Umbilical cord (tissue), 1 donor: ENCODE measurements at regions not wholly inside any gene's neighbourhood (a gene's known extent, or its start where the extent isn't known, plus 50 kb on each side); places are given as distances from the start of the nearest gene placed in this dataset.

Experiments
- DNase-seq: peaks from one replicate; pipeline ENCODE4 v3.0.0-alpha.2; 2015; ENCODE audit warnings: low spot score

GRCh38 chr4:167652267-167652666 is 418.0 kb upstream of the SPOCK3 start:
- no peak for DNase-seq

GRCh38 chr4:167688660-167689142 is 403.6 kb upstream of the ANXA10 start:
- DNase-seq, result no peak

- DNase-seq, result peak; percentile 60
These were observed 389.9 kb upstream of the ANXA10 start for GRCh38 chr4:167702391-167702790.

DNA sequence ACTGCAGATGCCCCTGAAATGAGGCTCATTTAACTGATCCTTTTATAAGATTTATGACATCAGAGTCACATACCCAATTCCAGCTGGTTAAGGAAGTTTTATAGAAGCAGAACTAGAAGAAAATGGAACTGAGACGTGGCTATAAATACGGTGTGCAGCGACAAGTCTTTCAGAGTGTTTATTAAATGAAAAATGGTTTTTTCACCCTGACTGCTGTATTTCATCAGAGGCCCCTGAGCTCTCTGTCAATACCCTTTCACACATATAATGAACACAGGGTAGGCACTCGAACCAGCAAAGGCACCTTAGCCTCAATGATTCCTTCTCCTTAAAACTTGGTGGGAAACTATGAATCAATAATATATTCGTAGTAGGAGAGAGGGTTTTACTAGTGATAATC is 380.8 kb upstream of the ANXA10 start:
- no peak for DNase-seq

GRCh38 chr4:167713756-167714155 is 378.6 kb upstream of the ANXA10 start:
- DNase-seq, result no peak

DNA sequence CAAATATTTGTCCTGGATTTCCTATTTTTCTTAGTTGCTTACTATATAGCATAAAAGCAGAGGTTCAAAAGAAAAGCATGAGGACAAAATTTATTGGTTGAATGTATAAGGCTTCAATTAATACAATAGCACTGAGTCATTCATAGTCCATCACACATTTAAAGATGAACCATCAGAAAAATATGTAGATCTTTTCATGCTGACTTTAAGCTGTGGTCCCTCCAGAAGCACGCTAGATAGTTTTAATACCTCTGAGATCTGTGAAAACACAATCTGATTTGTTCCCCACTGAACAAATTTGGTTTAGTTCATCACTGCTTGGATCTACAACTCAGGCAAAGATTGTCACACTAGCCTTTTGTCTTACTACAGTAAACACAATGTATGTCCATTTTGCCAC is 377.2 kb upstream of the ANXA10 start:
- DNase-seq, result no peak

DNA sequence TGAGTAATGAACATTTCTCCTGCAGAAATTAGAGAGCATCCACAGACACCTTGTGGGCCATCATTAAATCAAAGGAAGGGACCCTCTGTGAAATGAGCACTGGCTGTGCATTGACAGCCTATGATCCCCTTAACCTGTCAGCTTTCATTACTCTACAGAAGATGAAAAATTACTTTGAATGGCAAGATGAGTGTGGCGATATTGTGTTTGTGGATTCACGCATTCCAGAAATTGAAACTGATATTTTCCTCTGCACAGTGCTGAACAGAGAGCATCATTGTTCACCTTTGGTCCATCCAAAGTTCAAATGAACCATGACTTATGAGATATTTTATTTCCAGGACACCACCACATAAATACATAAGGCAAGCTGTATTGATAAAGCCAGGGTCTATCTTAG is 374.8 kb upstream of the ANXA10 start:
- no peak for DNase-seq

DNA sequence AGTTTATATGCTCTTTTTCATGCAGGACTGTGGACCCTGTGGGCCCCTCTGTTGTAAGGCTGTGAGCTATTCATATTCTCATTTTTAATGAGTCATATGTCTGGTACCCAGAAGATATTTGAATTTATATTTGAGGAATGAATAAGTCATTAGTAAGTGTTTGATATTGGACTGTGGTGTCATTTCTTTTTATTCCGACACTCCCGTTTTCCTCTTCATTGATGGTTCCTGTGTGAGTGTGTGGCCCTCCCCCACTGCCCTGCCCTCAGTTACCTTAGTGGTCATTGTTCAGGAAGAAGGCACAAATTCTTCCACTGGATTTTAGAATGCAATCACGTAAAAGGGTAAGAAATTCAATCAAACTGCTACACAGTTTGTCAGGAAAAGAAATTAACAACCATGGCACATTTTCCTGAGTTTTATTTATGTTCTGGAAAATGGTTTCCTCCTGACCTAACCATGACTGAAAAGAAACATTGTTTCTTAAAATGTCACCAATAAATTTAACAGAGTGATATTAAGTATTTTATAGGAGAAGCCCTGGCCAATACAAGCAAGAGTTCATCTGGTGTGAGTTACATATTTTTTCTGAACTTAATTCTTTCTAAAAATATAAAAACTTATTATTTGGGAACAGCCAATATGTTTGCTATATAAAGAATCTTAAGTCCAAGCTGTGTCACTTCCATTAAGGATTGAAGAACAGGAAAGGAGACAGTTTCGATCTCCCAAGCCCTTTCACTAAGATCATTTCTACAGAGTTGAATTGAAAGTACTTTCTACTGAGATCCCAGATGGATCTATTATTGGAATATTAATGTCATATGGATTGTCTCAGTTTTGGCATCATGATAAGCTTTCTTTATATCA is 370.5 kb upstream of the ANXA10 start:
- peak; percentile 9 for DNase-seq

DNA sequence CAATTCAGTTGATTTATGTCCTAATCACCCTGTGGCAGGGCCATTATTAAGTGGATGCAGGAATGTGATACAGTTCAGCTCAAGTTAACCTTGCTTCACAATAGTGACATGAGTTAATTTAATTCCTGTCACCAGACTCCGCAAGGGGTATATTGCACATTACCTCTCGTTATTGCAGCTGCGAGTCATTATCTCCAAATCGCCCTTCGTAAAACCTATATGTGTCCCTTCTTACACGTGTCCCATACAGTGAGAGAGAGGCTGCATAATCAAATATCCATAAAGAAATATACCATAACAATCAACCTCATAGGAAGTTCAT is 369.9 kb upstream of the ANXA10 start:
- DNase-seq, result no peak

DNA sequence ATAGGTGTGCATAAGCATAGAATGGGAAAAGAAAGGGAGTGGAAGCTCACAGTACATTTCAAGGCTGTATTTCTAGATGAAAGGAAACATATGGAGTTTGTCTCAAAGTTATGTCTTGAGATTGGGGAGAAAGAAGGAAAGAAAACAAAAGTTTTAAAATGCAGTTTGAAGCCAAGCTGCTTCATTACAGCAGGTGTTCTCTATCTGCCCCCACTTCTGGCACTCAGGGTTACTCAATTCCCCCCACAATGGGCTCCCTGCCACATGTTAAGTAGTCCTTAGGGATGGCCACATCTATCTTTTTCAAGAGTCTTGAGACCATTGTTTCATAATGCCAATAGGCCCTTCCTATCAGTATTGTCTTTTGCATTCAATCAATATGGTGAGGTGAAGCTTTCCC is 367.4 kb upstream of the ANXA10 start:
- no peak for DNase-seq

GRCh38 chr4:167730769-167731168 is 361.6 kb upstream of the ANXA10 start:
- DNase-seq, result no peak

DNA sequence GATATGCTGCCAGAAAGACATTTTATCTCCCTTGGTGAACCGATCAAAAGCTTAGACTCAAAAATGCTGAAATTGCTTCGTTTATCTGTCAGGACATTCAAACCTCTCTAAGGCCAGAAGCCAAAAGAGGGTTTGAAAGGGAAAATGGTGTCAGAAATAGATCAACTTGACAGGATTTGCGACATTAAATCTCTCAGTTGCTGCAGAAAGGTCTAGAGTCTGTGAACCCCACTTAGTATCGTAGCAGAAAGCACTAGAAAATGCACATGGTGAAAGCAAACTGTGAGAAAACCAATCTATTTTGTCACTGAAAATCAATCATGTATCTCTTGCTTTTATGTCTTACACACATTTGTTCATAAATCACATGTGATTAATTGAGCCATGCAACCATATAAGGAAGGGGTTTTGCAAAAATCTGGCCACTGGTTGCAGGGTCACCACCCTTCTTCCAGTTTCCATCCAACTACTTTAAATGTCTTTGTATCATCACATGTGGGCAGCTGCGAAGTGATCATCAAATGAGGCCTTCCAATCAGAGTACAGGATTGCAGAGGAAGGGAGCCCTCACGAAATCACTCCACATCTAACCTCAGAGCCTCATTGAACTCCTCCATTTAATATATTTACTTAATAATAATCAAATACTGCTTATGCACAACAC is 347.2 kb upstream of the ANXA10 start:
- DNase-seq, result no peak

- DNase-seq, result no peak
These were observed 325.1 kb upstream of the ANXA10 start for GRCh38 chr4:167767281-167767680.

DNA sequence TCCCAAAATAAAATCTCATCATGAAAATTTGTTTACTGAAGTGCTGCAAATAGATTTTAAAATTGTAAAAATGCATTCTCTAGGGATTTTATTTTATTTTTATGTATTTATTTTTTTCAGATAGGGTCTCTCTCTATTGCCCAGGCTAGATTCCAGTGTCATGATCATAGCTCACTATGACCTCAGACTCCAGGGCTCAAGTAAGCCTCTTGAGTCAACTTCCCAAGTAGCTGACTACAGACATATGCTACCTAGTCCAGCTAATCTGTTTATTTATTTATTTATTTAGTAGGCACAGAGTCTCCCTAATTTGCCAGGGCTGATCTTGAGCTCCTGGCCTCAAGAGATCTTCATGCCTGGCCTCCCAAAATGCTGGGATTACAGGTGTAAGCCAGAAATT is 317.7 kb upstream of the ANXA10 start:
- DNase-seq, result no peak

DNA sequence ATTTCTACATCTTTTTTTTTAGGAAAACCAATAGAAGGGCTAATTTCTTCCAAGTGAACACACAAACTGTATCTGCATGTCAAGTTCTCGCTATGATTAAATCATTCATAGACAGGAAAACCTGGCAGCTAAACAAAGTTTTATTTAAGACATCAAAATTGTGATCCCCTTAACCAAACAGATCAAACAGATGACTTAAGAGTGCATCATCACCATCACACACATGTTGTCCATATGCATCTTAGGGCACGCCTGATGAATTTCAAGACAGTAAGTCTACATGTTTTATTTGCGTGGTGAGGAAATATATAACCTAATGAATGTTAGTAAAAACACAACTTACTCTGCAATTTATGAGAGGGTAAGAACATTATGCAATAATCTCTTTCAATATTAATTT is 317.0 kb upstream of the ANXA10 start:
- no peak for DNase-seq

DNA sequence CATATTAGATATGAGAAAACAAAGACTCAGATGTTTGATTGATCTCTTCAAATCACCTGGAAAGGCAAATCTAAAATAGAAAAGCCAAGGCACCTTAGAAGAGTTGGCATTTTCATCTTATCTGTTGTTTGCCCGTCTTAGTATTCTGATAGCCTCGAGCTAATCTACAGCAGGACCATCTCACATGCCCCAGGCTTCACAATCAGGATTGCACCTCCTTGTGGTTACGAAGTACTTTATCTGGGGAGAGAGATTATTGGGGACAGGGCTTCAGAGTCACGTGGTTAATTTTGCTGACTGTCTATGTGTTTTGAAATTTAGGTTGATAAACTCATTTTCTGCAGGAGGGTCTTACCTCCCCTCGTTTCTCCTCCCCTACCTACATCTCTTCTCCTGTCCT is 313.1 kb upstream of the ANXA10 start:
- no peak for DNase-seq

DNA sequence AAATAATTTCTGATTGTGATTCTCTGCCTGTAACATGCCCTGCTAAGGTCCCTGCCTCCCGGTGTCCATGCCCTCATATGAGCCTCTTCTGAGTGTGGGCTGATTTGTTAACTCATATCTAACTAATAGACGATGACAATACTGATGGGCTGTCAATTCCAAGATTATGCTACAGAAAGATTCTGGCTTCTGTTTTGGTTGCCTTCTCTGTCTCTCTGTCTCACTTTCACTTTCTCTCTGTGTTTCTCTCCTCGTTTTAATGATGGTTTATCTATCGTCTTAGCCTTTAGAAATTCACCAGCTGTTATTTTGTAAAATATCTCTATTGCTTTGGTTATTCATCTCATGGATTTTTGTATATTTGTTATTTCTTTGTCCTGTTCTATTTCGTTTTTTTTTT is 312.5 kb upstream of the ANXA10 start:
- no peak for DNase-seq

- DNase-seq, result no peak
These were observed 307.5 kb upstream of the ANXA10 start for GRCh38 chr4:167784826-167785225.

- DNase-seq, result no peak
These were observed 306.8 kb upstream of the ANXA10 start for GRCh38 chr4:167785523-167785922.

- no peak for DNase-seq
These were observed 305.8 kb upstream of the ANXA10 start for GRCh38 chr4:167786504-167786903.

DNA sequence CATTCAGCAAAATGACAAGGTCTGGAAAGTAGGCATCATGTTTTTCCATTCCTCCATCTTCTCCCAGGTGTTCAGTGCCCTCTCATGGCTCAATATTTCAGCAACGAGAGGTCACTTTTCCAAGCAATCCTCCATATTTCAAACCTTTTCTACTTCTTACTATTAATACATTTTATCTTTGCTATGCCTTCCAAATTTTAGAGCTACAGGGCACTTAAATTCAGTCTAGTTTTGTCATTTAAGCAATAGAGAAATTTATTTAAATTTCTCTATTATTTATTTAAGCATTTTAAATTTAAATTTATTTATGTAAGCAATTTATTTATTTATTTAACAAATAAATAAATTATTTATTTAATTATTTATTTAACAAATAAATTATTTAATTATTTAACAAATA is 305.1 kb upstream of the ANXA10 start:
- no peak for DNase-seq

DNA sequence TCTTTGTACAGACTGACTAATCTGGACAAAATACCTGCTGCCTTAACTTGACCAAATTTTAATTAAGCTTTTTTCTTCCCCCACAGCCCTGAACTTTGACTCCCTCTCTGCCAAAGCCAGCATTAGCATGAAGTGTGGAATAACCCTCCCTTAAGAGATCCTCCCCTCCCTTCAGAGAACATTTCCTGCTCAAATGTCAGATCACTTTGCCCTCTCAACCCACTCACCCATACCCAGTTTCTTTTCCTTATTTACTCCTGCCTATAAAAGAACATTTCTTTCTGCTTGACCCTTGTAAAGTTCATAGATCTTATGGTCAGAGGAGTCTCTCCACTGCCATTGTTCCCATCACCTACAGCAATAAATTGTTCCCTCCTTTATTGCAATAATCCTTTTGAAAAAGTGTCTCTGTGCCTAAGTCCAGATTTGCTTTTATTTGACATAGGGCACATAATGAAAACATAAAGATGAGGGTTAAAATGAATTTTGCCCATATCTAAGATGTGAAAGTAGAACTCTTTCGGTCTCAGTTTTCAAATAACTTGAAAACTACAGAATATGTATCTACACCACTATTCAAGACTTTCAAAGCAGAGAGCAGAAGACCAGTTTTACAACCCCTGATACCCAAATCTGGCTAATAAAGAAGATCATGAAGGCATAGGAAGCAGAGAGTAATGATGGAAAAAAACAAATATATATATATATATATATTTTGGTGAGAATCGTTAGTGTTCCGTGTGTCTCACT is 289.7 kb upstream of the ANXA10 start:
- no peak for DNase-seq

- DNase-seq, result no peak
These were observed 280.4 kb upstream of the ANXA10 start for GRCh38 chr4:167811958-167812357.
